Stimulated activated CD4-positive, alpha-beta T cell treated with anti-CD3 and anti-CD28 coated beads, Interleukin-2, amount 100 ng/mL, for 24 hours (primary cell): ENCODE measurements at regions not wholly inside any gene's neighbourhood (a gene's known extent, or its start where the extent isn't known, plus 50 kb on each side); places are given as distances from the start of the nearest gene placed in this dataset.
"Not testable (repeated sequence)": the region's sequence is repeated elsewhere in the genome, so short reads cannot be mapped to it uniquely, and the experiment has no call there.

Experiments
- DNase-seq, 2 donors: peaks; one replicate each; pipeline ENCODE4 v3.0.0-alpha.2; 2020

DNA sequence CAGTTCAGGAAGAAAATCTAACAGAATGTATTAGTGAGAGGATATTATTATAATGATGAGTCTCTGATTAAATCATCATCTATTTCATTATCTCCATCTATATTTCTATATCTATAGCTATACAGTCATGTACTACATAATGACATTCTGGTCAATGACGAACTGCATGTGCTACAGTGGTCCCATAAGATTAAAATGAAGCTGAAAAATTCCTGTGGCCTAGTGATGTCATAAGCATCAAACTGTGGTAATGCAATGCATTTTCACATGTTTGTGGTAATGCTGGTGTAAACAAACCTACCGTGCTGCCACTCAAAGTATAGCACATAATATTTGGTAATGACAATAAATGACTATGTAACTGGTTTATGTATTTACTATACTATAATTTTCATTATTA is 1127.9 kb upstream of the CHAC2 start:
- DNase-seq = no peak

DNA sequence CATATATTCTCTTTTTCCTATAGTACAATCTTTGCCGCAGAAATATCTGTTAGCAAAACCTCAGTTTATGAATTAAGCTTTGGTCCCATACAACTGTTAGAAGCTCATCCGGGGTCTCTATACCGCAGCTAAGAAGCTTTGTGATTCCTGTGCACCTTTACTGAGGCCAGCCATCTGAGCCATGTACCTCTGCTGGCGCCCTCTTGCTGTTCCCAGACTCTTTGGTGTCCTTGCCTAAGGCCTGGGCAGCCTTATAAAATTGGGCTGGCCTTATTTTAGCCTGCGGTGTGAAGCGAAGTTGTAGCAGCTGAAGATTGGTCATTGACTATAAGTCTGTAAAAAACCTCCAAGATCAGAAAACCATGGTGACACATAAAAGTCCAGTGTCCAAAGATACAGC is 1135.1 kb upstream of the CHAC2 start:
- no peak for DNase-seq

DNA sequence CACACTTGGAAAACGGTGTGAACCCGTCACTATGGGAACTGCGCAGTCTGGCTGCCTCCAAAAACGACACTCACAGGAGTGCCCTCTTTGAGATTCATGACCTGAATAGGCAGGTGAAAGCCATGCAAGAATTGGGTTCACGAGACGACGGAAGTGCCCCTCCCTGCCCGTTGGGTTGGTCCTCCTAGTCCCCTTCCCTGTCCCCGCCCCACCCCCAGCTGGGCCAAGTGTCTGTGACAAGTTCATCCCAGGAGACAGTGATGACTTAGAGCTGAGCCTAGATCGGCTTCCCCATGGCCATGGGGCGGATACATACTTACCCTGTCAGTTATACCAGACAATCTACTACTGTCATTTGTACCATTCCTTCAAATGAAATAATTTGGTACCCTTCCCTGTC is 1137.7 kb upstream of the CHAC2 start:
- DNase-seq = no peak

DNA sequence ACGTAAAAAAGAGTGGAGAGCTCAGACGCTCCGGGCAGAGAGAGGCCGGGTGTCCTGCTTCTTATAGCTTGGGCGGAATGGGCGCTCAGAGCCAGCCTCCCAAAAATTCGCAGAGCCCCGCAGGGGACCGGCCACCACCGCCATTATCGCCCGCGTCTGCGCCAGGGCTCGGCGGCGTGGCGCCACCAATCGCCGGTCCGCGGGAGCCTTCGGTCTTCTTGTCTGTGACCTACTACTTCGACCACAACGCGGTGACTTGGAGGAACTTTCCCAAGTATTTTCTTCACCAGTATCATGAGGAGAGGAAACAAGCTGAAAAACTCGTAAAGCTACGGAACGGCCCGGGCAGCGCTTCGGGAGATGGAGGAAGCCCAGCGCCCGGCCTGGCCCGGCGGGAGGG is 1138.1 kb upstream of the CHAC2 start:
- no peak for DNase-seq

DNA sequence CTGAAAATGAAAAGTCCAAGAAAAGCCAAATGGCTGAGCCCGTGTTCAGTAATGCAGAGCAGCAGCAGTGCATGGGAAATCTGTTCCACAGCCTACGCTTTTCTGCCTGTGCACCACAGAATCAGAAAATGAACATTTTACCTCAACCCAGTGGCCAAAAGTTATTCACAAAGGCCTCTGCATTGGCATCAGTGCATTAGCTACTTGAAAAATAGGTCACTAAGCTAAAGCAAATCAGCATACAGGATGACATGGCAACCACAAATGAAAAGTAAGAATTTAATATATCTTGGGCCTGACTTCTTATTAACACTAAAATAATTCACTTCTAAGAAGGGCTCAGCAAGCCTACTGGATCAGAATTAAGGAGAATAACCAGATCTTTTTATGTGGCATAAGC is 1145.3 kb upstream of the CHAC2 start:
- DNase-seq = no peak

DNA sequence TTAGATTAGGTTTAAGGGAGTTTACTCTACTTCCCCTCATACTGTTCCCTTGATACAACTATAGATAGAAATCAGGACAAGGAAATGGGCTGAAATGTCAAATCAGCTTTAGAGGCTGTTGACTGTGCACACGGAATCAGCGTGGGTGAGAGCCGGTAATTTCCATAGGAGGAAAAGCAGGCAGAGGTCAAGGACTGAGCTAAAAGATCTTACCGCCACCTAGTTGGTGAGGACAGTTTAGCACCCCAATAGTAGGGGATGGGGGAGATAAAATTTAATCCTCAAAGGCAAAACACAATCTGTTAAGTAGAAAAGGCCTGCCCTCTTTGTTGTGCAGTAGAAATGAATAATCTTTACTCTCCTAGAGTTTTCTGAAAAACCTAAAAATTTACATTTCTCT is 1154.5 kb upstream of the CHAC2 start:
- DNase-seq = no peak

DNA sequence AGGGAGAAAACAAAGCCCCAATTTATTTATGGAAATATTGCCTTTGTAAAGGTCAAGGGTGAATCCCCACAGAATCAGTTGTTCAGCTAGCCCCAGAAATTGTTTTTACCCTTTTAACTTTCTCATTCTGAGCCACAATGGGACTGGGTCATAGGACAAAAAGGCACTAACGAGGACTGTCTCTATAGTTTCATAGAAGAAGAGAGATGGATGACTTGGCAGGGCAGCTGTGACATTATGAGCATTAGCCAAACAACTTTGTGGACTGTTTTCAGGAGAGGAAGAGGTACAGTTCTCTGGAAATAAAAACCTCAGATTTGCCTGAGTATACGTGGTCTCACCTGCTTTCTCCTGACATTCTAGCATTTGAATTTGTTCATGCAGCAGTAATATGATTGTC is 1155.8 kb upstream of the CHAC2 start:
- DNase-seq = no peak

DNA sequence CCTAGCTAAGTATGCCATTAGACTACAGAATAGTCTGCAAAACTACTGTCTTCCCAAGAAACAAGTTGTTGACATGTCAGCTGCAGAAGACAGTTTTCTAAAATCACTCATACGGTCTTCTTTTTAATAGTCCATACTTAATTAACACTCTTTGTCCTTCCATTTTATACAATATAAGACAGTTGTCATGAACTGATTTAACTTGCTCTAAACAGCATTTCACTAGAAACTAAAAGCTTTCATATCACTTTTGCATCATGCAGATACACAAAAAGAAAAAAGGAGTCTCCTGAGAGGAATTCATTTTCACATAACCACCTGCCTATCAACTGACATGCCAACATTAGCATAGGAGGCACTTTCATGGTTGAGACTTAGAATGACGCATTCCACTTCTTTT is 1159.6 kb upstream of the CHAC2 start:
- no peak for DNase-seq

DNA sequence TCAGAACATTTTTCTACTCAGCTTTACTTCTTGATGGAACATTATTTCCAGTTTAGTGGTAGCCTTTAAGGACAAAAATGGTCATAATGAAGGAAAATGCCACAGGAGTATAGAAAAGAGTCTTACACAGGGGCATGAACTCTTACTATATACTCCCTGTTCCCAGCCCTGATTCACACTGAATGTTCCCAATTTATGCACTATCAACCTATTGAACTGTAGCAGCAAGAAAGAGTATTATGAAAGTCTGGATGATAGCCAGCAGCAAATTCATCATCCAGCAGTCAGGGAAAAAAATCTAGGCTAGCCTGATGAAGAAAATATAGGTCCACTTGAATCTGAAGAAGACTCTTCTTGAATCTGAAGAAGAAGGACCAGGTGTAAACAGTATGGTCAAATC is 1170.3 kb upstream of the CHAC2 start:
- no peak for DNase-seq

DNA sequence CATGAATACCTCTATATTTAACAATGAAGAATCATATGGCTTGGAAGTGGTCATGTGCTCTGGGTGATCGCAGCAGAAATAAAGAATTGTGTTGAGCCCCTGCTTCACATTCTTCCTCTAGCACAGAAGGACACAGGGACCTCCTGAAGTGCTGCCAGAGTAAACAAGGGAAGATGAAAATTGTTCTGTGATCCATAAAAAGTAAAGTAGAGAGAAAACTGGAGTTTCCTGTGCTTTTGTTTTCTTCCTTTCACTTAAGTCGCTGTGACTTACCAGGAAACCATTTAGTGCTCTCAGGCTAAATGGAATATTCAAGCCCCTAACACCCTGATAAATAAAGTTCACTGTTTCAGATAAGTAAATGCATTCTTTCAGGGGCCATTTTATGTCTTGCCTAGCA is 1173.6 kb upstream of the CHAC2 start:
- DNase-seq = no peak

DNA sequence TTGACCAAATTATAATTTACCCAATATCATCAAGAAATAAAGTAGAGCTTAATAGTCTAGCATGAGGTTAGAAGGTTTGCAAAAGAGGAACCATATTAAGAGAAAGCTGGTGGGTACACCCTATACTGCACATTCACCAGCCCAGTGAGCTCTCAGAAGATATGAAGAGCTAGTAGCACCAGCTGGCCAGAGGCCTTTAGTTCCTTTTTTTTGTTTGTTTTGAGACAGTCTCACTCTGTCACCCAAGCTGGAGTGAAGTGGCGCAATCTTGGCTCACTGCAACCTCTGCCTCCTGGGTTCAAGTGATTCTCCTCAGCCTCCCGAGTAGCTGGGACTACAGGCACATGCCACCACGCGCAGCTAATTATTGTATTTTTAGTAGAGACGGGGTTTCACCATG is 1183.5 kb upstream of the CHAC2 start:
- DNase-seq = not testable (repeated sequence)

DNA sequence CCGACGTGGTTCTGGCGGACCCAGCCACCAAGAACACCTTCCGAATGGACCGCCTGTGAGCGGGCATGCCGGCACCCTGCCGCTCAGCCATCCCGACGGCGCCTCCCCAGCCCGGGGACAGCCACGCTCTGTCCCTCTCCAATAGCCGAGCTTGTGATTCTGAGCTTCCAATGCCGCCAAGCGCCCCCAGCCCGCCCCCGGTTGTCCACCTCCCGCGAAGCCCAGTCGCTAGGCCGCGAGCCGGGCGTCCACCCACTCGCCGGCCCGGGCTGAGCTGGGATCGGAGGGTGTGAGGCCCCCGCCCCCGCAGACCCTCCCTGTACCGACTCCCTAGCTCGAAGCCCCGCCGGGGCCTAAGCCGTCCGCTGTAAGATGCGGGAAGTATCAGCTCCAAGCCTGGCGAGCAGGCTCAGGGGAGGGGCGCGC is 1195.1 kb upstream of the CHAC2 start:
- no peak for DNase-seq

DNA sequence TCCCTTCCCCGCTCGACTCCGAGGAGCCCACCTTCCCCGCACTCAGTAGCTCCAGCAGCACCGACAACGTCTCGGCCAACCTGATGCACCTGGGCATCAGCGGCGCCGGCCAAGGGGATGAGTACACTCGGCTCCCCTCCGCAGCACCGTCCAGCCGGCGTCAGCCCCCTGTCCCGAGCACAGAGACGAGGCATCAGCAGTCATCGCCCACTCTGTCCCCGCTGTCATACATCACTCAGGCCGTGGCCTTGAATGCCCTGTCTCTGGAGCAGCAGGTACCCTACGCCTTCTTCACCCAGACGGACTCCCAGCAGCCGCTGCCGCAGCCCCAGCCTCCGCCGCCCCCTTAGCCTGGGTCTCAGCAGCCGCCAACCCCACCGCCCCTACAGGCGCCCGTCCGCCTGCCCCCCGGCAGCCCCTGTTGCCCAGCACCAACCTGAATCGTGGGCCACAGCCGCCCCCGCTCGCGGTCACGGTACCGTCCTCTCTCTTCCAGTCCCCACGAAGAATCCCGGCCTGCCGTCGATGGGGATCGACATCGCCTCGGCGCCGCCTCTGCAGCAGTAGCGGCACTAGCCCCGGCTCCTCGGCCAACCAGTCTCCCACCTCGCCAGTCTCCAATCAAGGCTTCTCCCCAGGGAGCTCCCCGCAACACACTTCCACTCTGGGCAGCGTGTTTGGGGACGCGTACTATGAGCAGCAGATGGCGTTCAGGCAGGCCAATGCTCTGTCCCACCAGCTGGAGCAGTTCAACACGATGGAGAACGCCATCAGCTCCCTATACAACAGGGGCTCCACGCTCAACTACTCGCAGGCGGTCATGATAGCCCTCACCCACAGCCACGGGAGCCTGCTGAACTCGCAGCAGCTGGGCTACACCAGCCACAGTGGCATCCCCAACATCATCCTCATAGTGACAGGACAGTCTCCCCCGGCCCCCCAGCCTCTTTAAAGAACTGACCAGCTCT is 1195.9 kb upstream of the CHAC2 start:
- no peak for DNase-seq

DNA sequence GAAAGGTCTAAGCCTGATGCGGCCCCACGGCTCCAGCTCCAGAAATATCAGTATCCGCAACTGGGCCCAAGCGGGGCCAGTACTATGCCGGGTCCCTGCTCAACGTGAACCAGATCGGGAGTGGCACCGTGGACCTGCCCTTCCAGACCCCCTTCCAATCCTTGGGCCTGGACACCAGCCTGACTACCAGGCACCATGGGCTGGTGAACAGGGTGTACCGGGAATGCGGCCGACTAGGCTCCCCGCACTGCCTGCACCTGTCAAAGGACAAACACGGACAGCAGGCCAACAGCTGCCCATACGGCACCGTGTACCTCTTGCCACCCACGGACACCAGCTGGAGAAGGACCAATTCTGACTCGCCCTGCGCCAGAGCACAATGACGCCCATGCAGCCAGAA is 1196.9 kb upstream of the CHAC2 start:
- DNase-seq = no peak

DNA sequence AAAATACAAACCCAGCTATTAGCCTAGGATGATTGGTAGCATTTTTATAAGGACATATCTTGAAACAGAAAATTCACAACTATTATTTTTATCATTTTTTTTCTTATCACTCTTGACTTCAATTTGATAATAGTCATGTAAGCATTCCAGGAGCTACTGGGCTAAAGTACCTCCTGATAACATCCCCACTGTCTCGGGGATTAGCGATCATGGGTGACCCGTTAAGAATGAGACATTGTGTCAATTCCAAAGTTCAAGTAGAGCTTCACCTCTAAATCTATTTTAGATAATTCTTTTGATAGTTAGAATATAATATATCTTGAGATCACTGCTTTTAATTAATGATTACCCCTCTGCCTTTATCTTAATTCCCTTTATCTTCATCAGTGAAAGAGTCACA is 1204.5 kb upstream of the CHAC2 start:
- DNase-seq = no peak

DNA sequence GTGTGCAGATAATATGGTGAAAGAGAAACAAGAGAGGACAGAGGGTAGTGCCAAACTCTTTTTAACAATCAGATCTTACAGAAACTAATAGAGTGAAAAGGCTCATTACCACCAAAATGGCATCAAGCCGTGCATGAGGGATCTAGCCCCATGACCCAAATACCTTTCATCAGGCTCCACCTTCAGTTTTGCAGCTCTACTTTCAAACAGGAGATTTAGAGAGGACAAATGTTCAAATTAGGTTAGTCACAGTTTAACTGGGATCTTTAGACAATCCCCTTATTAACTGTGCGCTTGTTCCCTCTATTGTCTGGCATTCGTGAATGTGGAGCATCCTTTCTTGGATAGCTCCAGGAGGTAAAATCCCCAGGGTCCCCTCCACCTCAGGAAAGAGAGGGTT is 1209.3 kb upstream of the CHAC2 start:
- no peak for DNase-seq

DNA sequence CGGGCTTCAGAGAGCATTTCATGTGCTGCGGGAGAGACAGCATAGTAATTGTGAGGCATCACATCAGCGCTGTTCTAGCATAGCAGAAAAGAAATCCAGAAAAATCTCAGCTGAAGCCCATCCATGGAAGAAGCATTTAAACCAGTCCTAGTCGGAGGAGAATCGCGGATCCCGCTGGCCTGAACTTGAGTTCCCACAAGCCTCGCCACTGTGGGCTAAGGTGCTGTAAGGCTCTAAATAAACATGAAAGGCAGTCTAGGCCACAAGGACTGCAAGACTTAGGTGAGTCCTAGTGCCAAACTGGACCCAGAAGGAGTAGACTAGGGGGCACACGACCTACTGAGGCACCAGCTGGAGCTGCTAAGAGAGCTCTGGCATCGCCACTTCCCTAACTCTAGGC is 1225.3 kb upstream of the CHAC2 start:
- no peak for DNase-seq

DNA sequence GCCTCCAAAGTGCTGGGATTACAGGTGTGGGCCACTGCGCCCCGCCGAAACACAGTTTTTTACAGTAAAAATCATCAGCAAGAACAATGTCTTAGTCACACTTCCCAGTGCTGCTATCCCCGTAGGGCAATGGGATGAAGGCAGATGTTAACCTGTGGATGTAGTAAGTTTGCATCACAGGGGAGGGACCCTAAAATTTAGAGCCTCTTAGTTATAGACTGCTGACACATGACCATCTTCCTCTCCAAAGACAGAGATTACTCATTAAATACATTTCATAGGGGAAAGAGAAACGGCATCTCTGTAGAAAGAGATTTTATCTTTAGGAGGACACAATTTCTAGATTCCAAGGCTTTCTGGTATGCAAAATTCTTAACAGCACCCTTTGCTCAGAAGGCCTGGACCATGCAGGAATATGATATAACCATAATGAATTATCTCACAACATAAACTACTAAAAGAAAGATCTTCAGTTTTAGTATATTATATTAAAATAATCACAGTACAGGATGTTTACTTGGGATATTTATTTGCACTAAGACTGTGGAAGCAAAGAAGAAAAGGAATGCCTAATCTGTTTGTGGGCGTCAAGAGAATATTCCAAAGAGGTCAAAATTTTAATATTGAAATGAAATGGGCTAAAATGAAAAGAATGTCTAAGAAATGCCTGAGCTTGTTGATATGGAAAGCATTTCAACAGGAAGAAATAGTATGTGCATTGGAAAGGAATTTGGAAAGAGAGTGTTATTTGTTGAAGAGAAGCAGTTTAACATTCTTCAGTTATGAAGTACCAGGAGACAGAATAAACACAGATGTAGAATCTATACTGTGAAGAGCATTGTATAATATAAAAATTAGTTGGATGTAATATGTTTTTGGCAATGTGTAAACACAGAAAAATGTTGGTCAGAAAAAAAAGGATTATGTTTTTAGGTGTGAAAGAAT is 1228.3 kb upstream of the CHAC2 start:
- DNase-seq = no peak

DNA sequence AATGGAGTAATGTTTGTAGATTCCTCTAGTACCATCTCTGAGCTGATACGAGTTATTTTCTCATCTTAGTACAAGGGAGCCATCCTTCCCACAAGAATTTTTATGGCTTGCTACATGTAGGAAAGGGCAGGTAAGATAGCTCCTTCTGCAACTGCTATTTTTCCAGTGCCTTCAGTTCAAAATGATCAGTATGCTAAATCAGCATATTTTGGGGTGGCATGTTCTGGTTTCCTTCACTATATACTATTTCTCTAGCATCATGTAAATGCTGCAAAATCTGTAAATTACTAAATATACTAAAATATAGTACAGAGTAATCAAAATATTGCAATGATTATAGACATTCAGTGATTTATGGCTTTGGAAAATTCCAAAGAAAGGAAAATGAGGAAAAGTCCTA is 1230.0 kb upstream of the CHAC2 start:
- no peak for DNase-seq

DNA sequence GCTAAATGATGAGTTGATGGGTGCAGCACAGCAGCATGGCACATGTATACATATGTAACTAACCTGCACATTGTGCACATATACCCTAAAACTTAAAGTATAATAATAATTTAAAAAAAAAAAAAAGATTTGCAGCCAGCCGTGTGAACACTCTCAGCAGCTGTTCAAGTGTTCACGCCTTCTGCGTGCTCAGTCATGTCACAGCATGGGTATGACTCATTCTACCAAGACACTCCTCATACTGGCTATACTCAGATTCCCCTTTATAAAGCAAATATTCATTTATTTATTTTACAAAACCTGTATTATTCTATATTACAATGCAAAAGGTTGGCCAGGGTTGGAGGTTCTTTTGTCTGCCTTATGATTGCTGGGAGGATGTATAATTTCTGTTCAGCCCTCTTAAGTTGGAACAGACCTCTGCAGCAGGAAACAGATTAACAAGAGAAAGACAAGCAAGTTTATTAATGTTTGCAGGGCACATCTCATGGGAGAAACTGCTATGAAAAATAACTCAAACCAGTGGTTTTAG is 1230.6 kb upstream of the CHAC2 start:
- no peak for DNase-seq

DNA sequence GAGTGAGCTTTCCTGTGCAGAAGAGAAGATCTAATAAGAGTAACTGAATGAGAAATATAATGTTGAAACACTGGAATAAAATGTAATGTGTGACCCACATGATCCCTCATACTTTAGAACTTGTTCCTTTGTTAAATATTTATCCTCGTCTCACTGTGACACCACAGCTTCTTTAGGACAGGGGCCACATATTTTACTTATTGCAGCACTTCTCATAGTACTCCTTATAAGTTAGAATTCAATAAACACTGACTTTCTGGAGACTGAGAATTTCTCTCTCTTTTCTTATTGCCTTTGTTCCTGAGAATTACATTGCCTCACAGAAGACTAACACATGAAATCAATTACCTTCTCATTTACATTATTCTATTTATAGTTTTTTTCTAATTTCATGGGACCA is 1234.6 kb upstream of the CHAC2 start:
- DNase-seq = no peak

DNA sequence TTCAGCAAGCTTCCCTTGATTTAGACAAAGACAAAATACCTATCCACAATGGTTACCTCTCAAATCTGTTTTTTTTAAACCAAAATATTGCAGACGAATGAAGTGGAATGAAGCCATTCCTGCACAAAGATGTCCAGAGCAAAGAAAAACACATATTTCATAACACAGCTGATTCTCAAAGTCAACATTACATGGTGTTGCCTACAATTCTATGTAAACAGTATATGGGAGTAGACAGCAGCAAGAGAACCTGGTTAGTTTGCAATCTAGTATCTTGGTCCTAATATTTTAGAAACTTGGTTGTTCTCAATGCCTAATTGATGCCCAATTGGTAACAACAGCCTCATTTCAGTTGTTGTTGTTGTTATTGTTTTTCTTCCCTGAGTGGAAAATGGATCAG is 1240.9 kb upstream of the CHAC2 start:
- no peak for DNase-seq

DNA sequence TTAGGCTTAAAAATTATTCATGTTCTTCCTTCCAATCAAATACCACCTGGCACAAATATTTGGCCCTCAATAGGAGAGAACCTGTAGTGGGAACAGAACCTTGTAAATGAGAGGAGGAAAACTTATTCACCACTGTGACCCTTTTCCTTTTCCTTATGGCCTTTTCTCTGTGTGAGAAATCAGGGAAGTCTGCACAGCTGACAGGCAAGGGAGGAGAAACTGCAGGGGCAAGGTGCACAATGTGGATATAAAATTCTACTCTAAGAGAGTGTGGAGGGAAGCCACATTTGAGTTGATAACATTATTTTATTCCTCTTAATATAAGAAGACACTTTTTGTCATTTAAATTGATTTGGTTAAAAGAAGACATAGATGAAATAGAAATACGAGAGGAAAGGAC is 1247.0 kb upstream of the CHAC2 start:
- DNase-seq = no peak

DNA sequence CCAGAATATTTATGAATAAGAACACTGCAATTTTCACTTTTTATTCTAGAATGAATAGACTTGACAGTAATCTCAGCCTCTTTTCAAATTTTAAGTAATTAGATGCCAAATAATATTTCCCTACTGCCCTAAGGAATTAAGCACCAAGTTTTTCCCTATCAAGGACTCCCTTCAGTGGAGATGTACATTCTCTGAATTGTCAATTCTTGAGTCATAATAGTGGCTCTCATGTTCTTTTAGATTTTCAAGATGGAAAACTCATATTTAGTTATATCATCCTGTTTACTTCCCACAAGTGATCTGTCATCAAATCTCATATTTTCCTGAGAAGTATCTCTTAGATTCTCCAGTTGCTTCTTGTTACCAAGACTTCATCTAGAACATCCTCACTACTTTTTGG is 1248.9 kb upstream of the CHAC2 start:
- DNase-seq = no peak
